ENCODE measurements at regions not wholly inside any gene's neighbourhood (a gene's known extent, or its start where the extent isn't known, plus 50 kb on each side); places are given as distances from the start of the nearest gene placed in this dataset.

GRCh38 chr17:79315358-79316105 is 240.9 kb downstream of the ENGASE start:
- 69% methylated on average over 30 of the region's 30 CpGs for WGBS (ENCODE audit: missing lambda C conversion rate)
- no peak overlapping the region for H3K4me3 ChIP-seq
- no peak overlapping the region for H3K4me2 ChIP-seq
- no peak for TF ChIP-seq MAX (IDR thresholded peaks at IDR 0.05)
- CTCF ChIA-PET: interaction anchor here (0.5 to 1.5 kb wide), 5 partner anchors 8 to 205 kb away, joined by 3 to 6 read pairs (median 3); no protein-coding TSS in a partner anchor
- DNase-seq (ENCODE audit: low read depth in 1 of 2, low spot score in 1 of 2): no peak
- no peaks in the 10 kb centered on the region for H3K4me1 ChIP-seq
- FAIRE-seq: no peak
- POLR2A ChIA-PET: no interaction called here
- no peaks in the 10 kb centered on the region for H3K9me3 ChIP-seq
- no peak overlapping the region for H3K27ac ChIP-seq
- no peak for ATAC-seq

- ChIA-PET CTCF (interaction anchor here (1.1 to 1.8 kb wide), 5 partner anchors 9 to 127 kb away, joined by 3 to 6 read pairs (median 4); no protein-coding TSS in a partner anchor), POLR2A (no interaction called here)
- H3K9me3 ChIP-seq: no peaks in the 10 kb centered on the region
- no peak overlapping the region for H3K4me2 ChIP-seq
- FAIRE-seq: no peak
- no peak overlapping the region for H3K27ac ChIP-seq
- 75% methylated on average over 13 of the region's 13 CpGs for WGBS (ENCODE audit: missing lambda C conversion rate)
- no peak for TF ChIP-seq EHMT2 (IDR thresholded peaks at IDR 0.05; ENCODE audit: low read depth)
- TF ChIP-seq PBX3 (IDR thresholded peaks at IDR 0.05): no peak
- no peak for TF ChIP-seq HOXB13 (CRISPR knock-in tag; IDR thresholded peaks at IDR 0.05; ENCODE audit: low read depth)
- no peak for TF ChIP-seq HDAC2 (IDR thresholded peaks at IDR 0.05)
- no peak for TF ChIP-seq FOSB (CRISPR knock-in tag; IDR thresholded peaks at IDR 0.05)
- TF ChIP-seq ZC3H11A (IDR thresholded peaks at IDR 0.05): no peak
- no peak for DNase-seq (ENCODE audit: low read depth in 1 of 2, low spot score in 1 of 2)
- ATAC-seq: no peak
- H3K4me3 ChIP-seq: no peak overlapping the region
- no peaks in the 10 kb centered on the region for H3K4me1 ChIP-seq
Measured at GRCh38 chr17:79314617-79315357, 240.2 kb downstream of the ENGASE start.

GRCh38 chr17:79311373-79311772 is 236.7 kb downstream of the ENGASE start:
- 86% methylated on average over 4 of the region's 4 CpGs for WGBS (ENCODE audit: missing lambda C conversion rate)
- FAIRE-seq: no peak

More at GRCh38 chr17:79311373-79311772, 236.7 kb downstream of the ENGASE start:
- no peak for TF ChIP-seq JUN (IDR thresholded peaks at IDR 0.05)
- TF ChIP-seq REST (IDR thresholded peaks at IDR 0.05): no peak
- TF ChIP-seq MAZ (IDR thresholded peaks at IDR 0.05; ENCODE audit: borderline replicate concordance, low read depth, low read length): no peak
- TF ChIP-seq NR3C1 (IDR thresholded peaks at IDR 0.05): no peak
- TF ChIP-seq NPAS2 (CRISPR knock-in tag; IDR thresholded peaks at IDR 0.05; ENCODE audit: borderline replicate concordance): no peak
- TF ChIP-seq HOXB5 (CRISPR knock-in tag; IDR thresholded peaks at IDR 0.05): no peak
- TF ChIP-seq RARB (CRISPR knock-in tag; IDR thresholded peaks at IDR 0.05): no peak
- TF ChIP-seq RFX5 (IDR thresholded peaks at IDR 0.05): no peak
- TF ChIP-seq EHF (CRISPR knock-in tag; IDR thresholded peaks at IDR 0.05): no peak
- TF ChIP-seq MAFK (IDR thresholded peaks at IDR 0.05; ENCODE audit: partially characterized antibody): no peak
- no peaks in the 10 kb centered on the region for H3K9me3 ChIP-seq
- no peaks in the 10 kb centered on the region for H3K4me1 ChIP-seq
- DNase-seq (ENCODE audit: low read depth in 1 of 2, low spot score in 1 of 2) (no peak), ATAC-seq (no peak)
- no peak overlapping the region for H3K27ac ChIP-seq
- POLR2A ChIA-PET: no interaction called here
- CTCF ChIA-PET: interaction anchor here (0.6 kb wide), 1 partner anchor 252 kb away, joined by 3 read pairs; no protein-coding TSS in a partner anchor
- H3K4me2 ChIP-seq: no peak overlapping the region
- no peak overlapping the region for H3K4me3 ChIP-seq

Measured in A549 (cell line).